SKM-1 (cell line): ENCODE measurements at regions not wholly inside any gene's neighbourhood (a gene's known extent, or its start where the extent isn't known, plus 50 kb on each side); places are given as distances from the start of the nearest gene placed in this dataset.
A peak's percentile ranks its signal among the peaks of the same experiment; 100 is the strongest.
"Not testable (repeated sequence)": the region's sequence is repeated elsewhere in the genome, so short reads cannot be mapped to it uniquely, and the experiment has no call there.

Source experiments
- DNase-seq: peaks from one replicate; lab custom pipeline; 2025; ENCODE audit not compliant: unreplicated experiment; lab: John Stamatoyannopoulos, UW

GRCh38 chr1:224029286-224030025 is 84.5 kb upstream of the FBXO28 start:
- not testable (repeated sequence) for DNase-seq

- not testable (repeated sequence) for DNase-seq
Observed at GRCh38 chr1:224028802-224029201, 85.1 kb upstream of the FBXO28 start.

GRCh38 chr1:224023122-224023521 is 90.8 kb upstream of the FBXO28 start:
- not testable (repeated sequence) for DNase-seq

- DNase-seq, result not testable (repeated sequence)
Observed at GRCh38 chr1:224022249-224022970, 91.5 kb upstream of the FBXO28 start.

GRCh38 chr1:224019866-224020265 is 94.0 kb upstream of the FBXO28 start:
- not testable (repeated sequence) for DNase-seq

GRCh38 chr1:224015782-224016181 is 98.1 kb upstream of the FBXO28 start:
- DNase-seq, result not testable (repeated sequence)

GRCh38 chr1:224014330-224014649 is 99.6 kb upstream of the FBXO28 start:
- no peak for DNase-seq

- DNase-seq, result not testable (repeated sequence)
Observed at GRCh38 chr1:224013626-224014329, 100.1 kb upstream of the FBXO28 start.

GRCh38 chr1:224012807-224013434 is 101.0 kb upstream of the FBXO28 start:
- not testable (repeated sequence) for DNase-seq

- DNase-seq, result not testable (repeated sequence)
Observed at GRCh38 chr1:224012162-224012561, 101.7 kb upstream of the FBXO28 start.

GRCh38 chr1:224011751-224012150 is 102.2 kb upstream of the FBXO28 start:
- DNase-seq, result not testable (repeated sequence)

GRCh38 chr1:224011153-224011552 is 102.8 kb upstream of the FBXO28 start:
- DNase-seq, result not testable (repeated sequence)

- DNase-seq, result not testable (repeated sequence)
Observed at GRCh38 chr1:224005973-224006372, 107.9 kb upstream of the FBXO28 start.

GRCh38 chr1:224004552-224005315 is 109.2 kb upstream of the FBXO28 start:
- peak; percentile 5 for DNase-seq

- not testable (repeated sequence) for DNase-seq
Observed at GRCh38 chr1:224003896-224004295, 110.0 kb upstream of the FBXO28 start.

GRCh38 chr1:224001757-224002156 is 112.2 kb upstream of the FBXO28 start:
- not testable (repeated sequence) for DNase-seq

- DNase-seq, result not testable (repeated sequence)
Observed at GRCh38 chr1:223999761-224000160, 114.2 kb upstream of the FBXO28 start.

- peak; percentile 36 for DNase-seq
Observed at GRCh38 chr1:223998676-223999455, 115.0 kb upstream of the FBXO28 start.

GRCh38 chr1:223996376-223996775 is 117.5 kb upstream of the FBXO28 start:
- DNase-seq, result not testable (repeated sequence)
